IMR-90 (cell line): ENCODE measurements at regions not wholly inside any gene's neighbourhood (a gene's known extent, or its start where the extent isn't known, plus 50 kb on each side); places are given as distances from the start of the nearest gene placed in this dataset.

Experiments
- BHLHE40 ChIP-seq: fragments of 150-350 bp; IDR thresholded peaks from 2 replicates; pipeline ENCODE4 v1.6.1; 2016; ENCODE audit warnings: mild to moderate bottlenecking, low read depth, low read length
- CHD1 ChIP-seq: IDR thresholded peaks from 2 replicates; pipeline ENCODE4 v1.6.1; 2012; ENCODE audit warnings: low read depth, low read length, improper control_type of control experiment
- CTCF ChIP-seq: conservative IDR thresholded peaks from 2 replicates; pipeline ENCODE4 v1.5.1; 2012; ENCODE audit warnings: mild to moderate bottlenecking, low read depth, low read length, improper control_type of control experiment
- ELK1 ChIP-seq: fragments of 150-350 bp; IDR thresholded peaks from 2 replicates; pipeline ENCODE4 v1.6.1; 2016; ENCODE audit warnings: low read depth, mild to moderate bottlenecking, low read length, moderate library complexity, borderline replicate concordance
- MAFK ChIP-seq: IDR thresholded peaks from 2 replicates; pipeline ENCODE4 v1.6.1; 2012; ENCODE audit warnings: low read depth, low read length, improper control_type of control experiment
- POLR2A ChIP-seq: IDR thresholded peaks from 2 replicates; pipeline ENCODE4 v1.6.1; 2012; ENCODE audit warnings: mild to moderate bottlenecking, low read depth, low read length
- RAD21 ChIP-seq: IDR thresholded peaks from 2 replicates; pipeline ENCODE4 v1.6.1; 2012; ENCODE audit warnings: low read length, improper control_type of control experiment
- SMC3 ChIP-seq: fragments of 150-350 bp; IDR thresholded peaks from 2 replicates; pipeline ENCODE4 v1.6.1; 2016; ENCODE audit warnings: low read depth, mild to moderate bottlenecking, antibody characterized with exemption, low read length, moderate library complexity

- TF ChIP-seq CTCF (no peak), CHD1 (no peak), RAD21 (no peak), ELK1 (no peak), BHLHE40 (no peak), MAFK (no peak), POLR2A (no peak), SMC3 (no peak)
These were observed 71.6 kb upstream of the KCNIP4 start for GRCh38 chr4:22020129-22020528.
